ENCODE measurements at regions not wholly inside any gene's neighbourhood (a gene's known extent, or its start where the extent isn't known, plus 50 kb on each side); places are given as distances from the start of the nearest gene placed in this dataset.

DNA sequence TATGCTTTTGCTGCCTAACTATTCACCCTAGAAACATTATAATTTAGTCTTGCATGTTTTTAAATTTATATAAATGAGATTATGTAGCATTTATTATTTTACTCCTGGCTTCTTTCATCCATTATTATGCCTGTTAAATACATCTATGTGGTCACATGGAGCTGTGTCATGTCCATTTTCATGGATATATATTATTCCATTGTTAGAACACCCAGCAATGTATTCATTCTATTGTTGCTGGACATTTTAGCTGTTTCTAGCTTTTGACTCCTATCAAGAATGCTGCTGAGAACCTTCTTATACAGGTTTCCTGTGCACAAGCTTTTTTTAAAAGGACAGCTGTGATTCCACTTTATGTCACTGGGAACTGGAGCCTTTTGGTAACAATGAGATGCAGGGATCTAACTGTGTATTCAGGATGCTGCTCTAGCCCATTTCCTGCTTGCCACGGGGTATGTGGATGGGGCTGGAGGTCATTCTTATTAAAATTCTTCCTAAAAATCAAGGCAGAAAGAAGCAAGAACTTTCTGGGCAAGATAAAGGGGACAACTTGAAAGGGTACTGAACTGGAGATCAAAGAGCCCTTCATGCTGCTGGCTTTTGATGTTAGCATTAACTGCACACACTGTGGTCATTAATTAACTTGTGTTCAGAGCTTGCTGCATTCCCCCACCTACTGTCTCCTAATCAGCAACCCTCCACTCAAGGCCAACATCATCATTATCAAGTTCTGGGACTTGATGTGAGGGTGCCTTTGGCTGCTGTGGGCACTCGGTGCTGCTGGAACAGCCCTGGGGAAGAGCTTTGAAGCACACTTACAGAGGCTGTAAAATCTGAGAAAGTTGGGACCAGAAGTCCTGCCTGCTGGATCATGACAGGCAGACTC, 96.6 kb upstream of the AKIRIN2 start:
- Histone ChIP-seq H3K27me3 (no peaks in the 10 kb centered on the region), H3K4me3 (replicated peaks in 1 of 3) (no peak overlapping the region), H3K9me3 (no peaks in the 10 kb centered on the region), H3K36me3 (no peaks in the 10 kb centered on the region), H3K27ac (peak overlapping the region in 1 of 3 donors; percentile 35), H3K4me1 (peaks cover 6 to 9% of the 10 kb centered on the region in 2 donors)
- 7 to 19% methylated on average over 2 of the region's 2 CpGs for WGBS, 2 donors
- TF ChIP-seq, protein P1, sequence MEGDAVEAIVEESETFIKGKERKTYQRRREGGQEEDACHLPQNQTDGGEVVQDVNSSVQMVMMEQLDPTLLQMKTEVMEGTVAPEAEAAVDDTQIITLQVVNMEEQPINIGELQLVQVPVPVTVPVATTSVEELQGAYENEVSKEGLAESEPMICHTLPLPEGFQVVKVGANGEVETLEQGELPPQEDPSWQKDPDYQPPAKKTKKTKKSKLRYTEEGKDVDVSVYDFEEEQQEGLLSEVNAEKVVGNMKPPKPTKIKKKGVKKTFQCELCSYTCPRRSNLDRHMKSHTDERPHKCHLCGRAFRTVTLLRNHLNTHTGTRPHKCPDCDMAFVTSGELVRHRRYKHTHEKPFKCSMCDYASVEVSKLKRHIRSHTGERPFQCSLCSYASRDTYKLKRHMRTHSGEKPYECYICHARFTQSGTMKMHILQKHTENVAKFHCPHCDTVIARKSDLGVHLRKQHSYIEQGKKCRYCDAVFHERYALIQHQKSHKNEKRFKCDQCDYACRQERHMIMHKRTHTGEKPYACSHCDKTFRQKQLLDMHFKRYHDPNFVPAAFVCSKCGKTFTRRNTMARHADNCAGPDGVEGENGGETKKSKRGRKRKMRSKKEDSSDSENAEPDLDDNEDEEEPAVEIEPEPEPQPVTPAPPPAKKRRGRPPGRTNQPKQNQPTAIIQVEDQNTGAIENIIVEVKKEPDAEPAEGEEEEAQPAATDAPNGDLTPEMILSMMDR (IDR thresholded peaks at IDR 0.05) = no peak
- no peak for TF ChIP-seq POLR2A (IDR thresholded peaks at IDR 0.05)
- peak; percentile 61 to 63 for DNase-seq
- intact Hi-C loops (cut with DNase I) = no loop called here

GRCh38 chr6:87794922-87795885, 93.2 kb upstream of the AKIRIN2 start:
- no peak for DNase-seq
- Histone ChIP-seq H3K27ac (no peak overlapping the region), H3K9me3 (no peaks in the 10 kb centered on the region), H3K36me3 (no peaks in the 10 kb centered on the region), H3K27me3 (no peaks in the 10 kb centered on the region), H3K4me3 (replicated peaks in 1 of 3) (no peak overlapping the region), H3K4me1 (peaks cover 13% of the 10 kb centered on the region in 2 donors)
- 83% methylated on average over 11 of the region's 11 CpGs for WGBS, 2 donors
- no peak for TF ChIP-seq POLR2A (IDR thresholded peaks at IDR 0.05)
- TF ChIP-seq, protein P1 (IDR thresholded peaks at IDR 0.05) = no peak
- intact Hi-C loops (cut with DNase I) = no loop called here

DNA sequence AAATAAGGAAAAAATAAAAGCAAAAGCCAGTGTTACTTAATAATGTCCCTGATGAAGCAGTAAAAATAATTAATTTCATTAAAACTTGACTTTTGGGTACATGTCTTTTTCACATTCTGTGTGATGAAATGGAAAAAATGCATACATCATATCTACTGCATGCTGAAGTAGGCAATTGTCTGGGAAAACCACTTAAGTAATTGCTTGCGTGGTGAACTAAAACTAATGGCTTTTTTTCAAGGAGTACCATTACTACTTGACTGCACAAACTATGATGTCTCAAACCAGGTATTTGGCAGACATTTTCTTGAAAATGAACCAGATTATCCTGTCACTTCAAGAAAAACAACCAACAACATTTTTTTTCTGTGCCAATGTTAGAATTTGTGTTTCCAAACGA, 91.3 kb upstream of the AKIRIN2 start:
- Histone ChIP-seq H3K4me3 (replicated peaks in 1 of 3) (no peak overlapping the region), H3K27ac (no peak overlapping the region), H3K36me3 (no peaks in the 10 kb centered on the region), H3K9me3 (no peaks in the 10 kb centered on the region), H3K4me1 (peaks cover 7 to 13% of the 10 kb centered on the region in 2 donors), H3K27me3 (no peaks in the 10 kb centered on the region)
- TF ChIP-seq, protein P1 (IDR thresholded peaks at IDR 0.05) = no peak
- TF ChIP-seq POLR2A (IDR thresholded peaks at IDR 0.05) = no peak
- intact Hi-C loops (cut with DNase I) = no loop called here
- DNase-seq = no peak
- WGBS, 2 donors = 35 to 40% methylated on average over 2 of the region's 2 CpGs

DNA sequence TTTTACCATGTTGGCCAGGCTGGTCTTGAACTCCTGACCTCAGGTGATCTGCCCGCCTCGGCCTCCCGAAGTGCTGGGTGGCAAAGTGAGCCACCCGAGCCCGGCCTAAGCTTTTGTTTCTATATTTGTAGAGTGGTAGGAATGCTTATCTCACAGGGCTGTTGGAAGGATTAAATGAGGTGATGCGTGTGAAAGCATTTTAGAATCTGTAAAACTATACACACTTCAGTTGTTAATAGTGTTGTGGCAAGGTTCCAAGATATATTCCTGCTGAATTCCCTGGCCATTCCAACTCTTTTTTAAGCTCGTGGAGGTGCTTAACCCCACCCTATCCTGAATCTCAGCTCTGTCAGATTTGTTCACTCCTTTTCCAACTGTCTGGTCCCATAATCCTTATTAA, 89.9 kb upstream of the AKIRIN2 start:
- WGBS, 2 donors = 70 to 85% methylated on average over 7 of the region's 7 CpGs
- TF ChIP-seq, protein P1 (IDR thresholded peaks at IDR 0.05) = no peak
- TF ChIP-seq POLR2A (IDR thresholded peaks at IDR 0.05) = no peak
- intact Hi-C loops (cut with DNase I) = no loop called here
- no peaks in the 10 kb centered on the region for H3K36me3 ChIP-seq
- peaks cover 7 to 13% of the 10 kb centered on the region in 2 donors for H3K4me1 ChIP-seq
- DNase-seq = no peak
- no peak overlapping the region for H3K4me3 ChIP-seq (replicated peaks in 1 of 3)
- H3K27me3 ChIP-seq = no peaks in the 10 kb centered on the region
- H3K27ac ChIP-seq = no peak overlapping the region
- H3K9me3 ChIP-seq = no peaks in the 10 kb centered on the region

Measured in thyroid gland (tissue), 4 donors.